ENCODE measurements at regions not wholly inside any gene's neighbourhood (a gene's known extent, or its start where the extent isn't known, plus 50 kb on each side); places are given as distances from the start of the nearest gene placed in this dataset.

- DNase-seq: no peak
These were observed 53.7 kb upstream of the DOCK1 start for GRCh38 chr10:126851414-126852108.

- no peak for DNase-seq
These were observed 50.3 kb upstream of the DOCK1 start for GRCh38 chr10:126854726-126855495.
